ENCODE measurements at regions not wholly inside any gene's neighbourhood (a gene's known extent, or its start where the extent isn't known, plus 50 kb on each side); places are given as distances from the start of the nearest gene placed in this dataset.
"Not testable (repeated sequence)": the region's sequence is repeated elsewhere in the genome, so short reads cannot be mapped to it uniquely, and the experiment has no call there.

DNA sequence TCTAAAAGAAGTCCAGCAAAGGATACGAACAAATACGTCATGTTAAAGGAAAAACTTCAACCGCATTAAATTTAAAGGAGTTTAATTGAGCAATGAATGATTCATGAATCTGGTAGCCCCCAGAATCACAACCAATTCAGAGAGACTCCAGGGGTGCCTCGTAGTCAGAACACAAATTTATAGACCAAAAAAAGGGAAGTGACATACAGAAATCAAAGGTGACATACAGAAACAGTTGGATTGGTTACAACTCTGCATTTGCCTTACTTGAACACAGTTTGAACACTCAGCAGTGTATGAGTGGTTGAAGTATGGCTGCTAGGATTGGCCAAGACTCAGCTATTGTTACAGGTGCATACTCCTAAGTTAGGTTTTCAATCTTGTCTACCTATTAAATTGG lies 59.5 kb upstream of the SERP2 start:
- not testable (repeated sequence) for H3K4me3 ChIP-seq (ENCODE audit: low read length); H3K27ac ChIP-seq (ENCODE audit: low read depth, low read length); H3K27me3 ChIP-seq (ENCODE audit: control insufficient read depth, insufficient read depth, low read length); H3K9ac ChIP-seq (ENCODE audit: low read length); H3K36me3 ChIP-seq (ENCODE audit: control insufficient read depth, insufficient read depth, low read length)
- H3K4me1 ChIP-seq (ENCODE audit: control insufficient read depth, insufficient read depth, low read length), result peaks cover 28% of the 10 kb centered on the region

DNA sequence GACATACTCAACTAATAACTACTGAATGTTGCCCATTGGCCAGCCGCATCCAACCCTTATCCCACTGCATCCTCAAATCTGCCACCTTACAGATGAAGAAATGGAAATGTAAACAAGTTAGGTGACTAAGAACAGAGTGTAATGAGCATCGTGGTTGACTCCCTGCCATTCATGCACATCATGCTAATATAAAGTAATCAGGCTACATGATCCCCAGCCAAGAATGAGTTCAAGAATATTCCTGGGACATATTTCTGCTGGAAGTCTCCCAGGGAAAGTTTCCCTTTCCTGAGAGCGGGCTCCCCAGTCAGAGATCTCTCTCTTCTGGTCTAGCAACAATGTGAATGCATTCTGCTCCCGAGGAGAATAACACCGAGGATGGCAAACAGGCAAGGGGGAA lies 55.9 kb upstream of the SERP2 start:
- Histone ChIP-seq H3K36me3 (ENCODE audit: control insufficient read depth, insufficient read depth, low read length) (no peaks in the 10 kb centered on the region), H3K9ac (ENCODE audit: low read length) (no peak overlapping the region), H3K4me1 (ENCODE audit: control insufficient read depth, insufficient read depth, low read length) (peaks cover 10% of the 10 kb centered on the region), H3K27me3 (ENCODE audit: control insufficient read depth, insufficient read depth, low read length) (no peaks in the 10 kb centered on the region), H3K27ac (ENCODE audit: low read depth, low read length) (peak overlapping the region; percentile 54), H3K4me3 (ENCODE audit: low read length) (no peak overlapping the region)

DNA sequence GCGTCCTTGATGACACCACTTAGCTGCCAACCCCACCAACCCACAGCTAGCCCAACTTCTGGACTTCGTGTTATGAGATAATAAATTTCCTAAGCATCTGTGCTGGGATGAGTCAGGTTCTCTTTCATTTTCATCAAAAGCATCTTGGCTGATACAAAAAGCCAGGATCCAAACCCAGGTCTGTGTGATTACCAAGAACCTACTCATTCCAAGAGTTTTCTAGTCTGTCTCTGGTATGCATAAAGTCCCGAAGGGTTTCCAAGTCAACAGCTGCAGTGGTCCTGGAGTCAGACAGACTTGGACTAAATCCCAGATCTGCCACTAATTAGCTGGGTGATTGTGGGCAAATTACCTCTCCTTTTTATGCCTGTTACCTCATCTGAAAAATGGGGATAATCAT lies 55.5 kb upstream of the SERP2 start:
- Histone ChIP-seq H3K27me3 (ENCODE audit: control insufficient read depth, insufficient read depth, low read length) (no peaks in the 10 kb centered on the region), H3K36me3 (ENCODE audit: control insufficient read depth, insufficient read depth, low read length) (no peaks in the 10 kb centered on the region), H3K4me3 (ENCODE audit: low read length) (no peak overlapping the region), H3K4me1 (ENCODE audit: control insufficient read depth, insufficient read depth, low read length) (peaks cover 10% of the 10 kb centered on the region), H3K9ac (ENCODE audit: low read length) (no peak overlapping the region), H3K27ac (ENCODE audit: low read depth, low read length) (peak overlapping the region; percentile 54)

DNA sequence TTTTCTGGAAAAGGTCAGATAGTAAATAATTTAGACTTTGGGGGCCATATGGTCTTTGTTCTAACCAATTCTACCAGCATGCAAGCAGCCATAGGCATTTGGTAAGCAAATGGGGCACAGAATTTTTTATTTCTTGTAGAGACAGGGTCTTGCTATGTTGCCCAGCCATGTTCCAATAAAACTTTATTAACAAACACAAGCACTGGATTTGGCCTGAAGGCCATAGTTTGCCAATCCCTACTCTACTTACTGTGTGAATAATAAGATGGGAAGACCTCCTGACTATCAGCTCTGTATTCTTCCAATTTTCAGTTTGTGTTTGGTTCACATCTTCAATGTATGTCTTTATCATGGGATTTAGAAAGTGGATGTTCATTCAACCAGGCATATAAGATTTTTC lies 53.0 kb upstream of the SERP2 start:
- Histone ChIP-seq H3K27ac (ENCODE audit: low read depth, low read length) (no peak overlapping the region), H3K4me3 (ENCODE audit: low read length) (no peak overlapping the region), H3K27me3 (ENCODE audit: control insufficient read depth, insufficient read depth, low read length) (no peaks in the 10 kb centered on the region), H3K9ac (ENCODE audit: low read length) (no peak overlapping the region), H3K4me1 (ENCODE audit: control insufficient read depth, insufficient read depth, low read length) (peaks cover 10% of the 10 kb centered on the region), H3K36me3 (ENCODE audit: control insufficient read depth, insufficient read depth, low read length) (no peaks in the 10 kb centered on the region)

DNA sequence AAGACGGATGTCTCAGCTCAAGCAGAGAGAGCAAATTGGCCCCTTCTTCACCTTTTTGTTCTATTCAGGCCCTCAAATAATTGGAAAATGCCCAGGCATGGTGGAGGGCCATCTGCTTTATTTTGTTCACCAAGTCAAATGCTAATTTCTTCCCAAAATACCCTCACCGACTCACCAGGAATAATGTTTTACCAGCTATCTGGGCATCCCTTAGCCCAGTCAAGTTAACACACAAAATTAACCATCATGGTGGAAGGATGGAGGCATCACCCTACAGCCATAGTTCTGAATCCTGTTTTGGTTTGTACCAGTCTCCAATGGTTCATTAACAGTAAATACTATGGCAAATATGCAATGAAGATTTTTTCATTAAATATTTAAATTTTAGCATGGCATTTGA lies 51.7 kb upstream of the SERP2 start:
- Histone ChIP-seq H3K9ac (ENCODE audit: low read length) (no peak overlapping the region), H3K4me3 (ENCODE audit: low read length) (no peak overlapping the region), H3K27ac (ENCODE audit: low read depth, low read length) (no peak overlapping the region), H3K4me1 (ENCODE audit: control insufficient read depth, insufficient read depth, low read length) (peaks cover 19% of the 10 kb centered on the region), H3K27me3 (ENCODE audit: control insufficient read depth, insufficient read depth, low read length) (no peaks in the 10 kb centered on the region), H3K36me3 (ENCODE audit: control insufficient read depth, insufficient read depth, low read length) (no peaks in the 10 kb centered on the region)

DNA sequence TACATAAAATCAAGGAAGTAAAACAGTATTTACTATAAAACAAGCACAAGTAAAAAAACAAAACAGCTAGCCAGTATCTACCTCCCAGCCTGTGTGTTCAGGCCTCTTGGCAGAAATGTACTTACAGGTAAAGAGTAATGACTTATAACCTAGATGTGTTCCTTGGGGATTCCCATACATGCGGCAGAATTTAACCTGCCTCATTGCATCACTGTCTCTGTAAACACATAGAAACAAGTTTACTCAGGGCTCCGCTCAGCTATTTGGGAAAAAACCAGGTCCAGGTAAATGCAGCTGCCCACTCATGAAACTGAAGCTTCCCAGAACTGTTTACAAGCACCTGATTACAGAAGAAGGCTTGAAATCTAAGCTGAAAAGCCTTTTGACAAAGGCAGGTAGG lies 50.7 kb upstream of the SERP2 start:
- no peak overlapping the region for H3K9ac ChIP-seq (ENCODE audit: low read length)
- H3K27ac ChIP-seq (ENCODE audit: low read depth, low read length), result no peak overlapping the region

DNA sequence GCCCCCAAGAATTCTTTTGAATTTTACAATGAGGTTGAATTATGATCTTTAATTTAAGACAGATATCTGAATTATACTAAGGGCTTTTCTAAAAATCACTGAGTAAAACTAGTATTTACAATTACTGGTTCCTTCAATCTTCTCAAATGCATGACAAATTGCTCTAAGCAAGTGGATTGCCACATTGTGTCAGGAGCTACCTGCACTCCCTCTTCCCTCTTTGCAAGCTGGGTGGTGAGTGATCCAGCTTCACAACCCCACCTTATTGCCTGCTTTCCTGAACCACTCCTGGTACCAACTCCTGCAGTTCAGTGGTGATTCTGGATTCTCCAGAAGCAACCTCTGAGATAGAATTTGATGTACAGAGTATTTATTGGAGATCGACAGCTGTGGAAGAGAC lies 49.9 kb upstream of the SERP2 start:
- Histone ChIP-seq H3K4me3 (ENCODE audit: low read length) (no peak overlapping the region), H3K36me3 (ENCODE audit: control insufficient read depth, insufficient read depth, low read length) (no peaks in the 10 kb centered on the region), H3K27me3 (ENCODE audit: control insufficient read depth, insufficient read depth, low read length) (no peaks in the 10 kb centered on the region), H3K27ac (ENCODE audit: low read depth, low read length) (no peak overlapping the region), H3K4me1 (ENCODE audit: control insufficient read depth, insufficient read depth, low read length) (peaks cover 11% of the 10 kb centered on the region), H3K9ac (ENCODE audit: low read length) (no peak overlapping the region)

More for the DNA sequence above, 50.7 kb upstream of the SERP2 start:
- Histone ChIP-seq H3K4me3 (ENCODE audit: low read length) (no peak overlapping the region), H3K4me1 (ENCODE audit: control insufficient read depth, insufficient read depth, low read length) (peaks cover 15% of the 10 kb centered on the region), H3K36me3 (ENCODE audit: control insufficient read depth, insufficient read depth, low read length) (no peaks in the 10 kb centered on the region), H3K27me3 (ENCODE audit: control insufficient read depth, insufficient read depth, low read length) (no peaks in the 10 kb centered on the region)

Data from rectal smooth muscle tissue (tissue), 1 donor.